HL-60 (cell line): ENCODE measurements at regions not wholly inside any gene's neighbourhood (a gene's known extent, or its start where the extent isn't known, plus 50 kb on each side); places are given as distances from the start of the nearest gene placed in this dataset.

Experiments used
- DNase-seq, 2 experiments: peaks; one replicate each; pipeline ENCODE4 v3.0.0-alpha.2; 2010 to 2020; ENCODE audit warnings: low read depth in 1 of 2, low spot score in 1 of 2
- H3K27ac ChIP-seq: fragments of 250-450 bp; sonication (Bioruptor Pico); replicated peaks from 2 replicates; pipeline ENCODE4 v1.5.1; 2020; ENCODE audit warnings: mild to moderate bottlenecking, moderate library complexity
- H3K27me3 ChIP-seq: fragments of 250-450 bp; sonication (Bioruptor Pico); 2 replicates; pipeline ENCODE4 v1.5.1; 2021; ENCODE audit warnings: mild to moderate bottlenecking, moderate library complexity; ENCODE audit not compliant: insufficient read depth, poor library complexity, severe bottlenecking
- H3K4me3 ChIP-seq: replicated peaks from 2 replicates; pipeline ENCODE4 v1.5.1; 2011; ENCODE audit warnings: mild to moderate bottlenecking, control low read depth, low read length; ENCODE audit not compliant: insufficient read depth
- CTCF ChIP-seq: IDR thresholded peaks from one replicate; pipeline ENCODE4 v1.5.1; 2011; ENCODE audit warnings: low read length, control low read depth, inconsistent platforms; ENCODE audit not compliant: insufficient read depth
- GABPA ChIP-seq: IDR thresholded peaks from 2 replicates; pipeline ENCODE4 v1.6.1; 2012; ENCODE audit warnings: low read depth
- POLR2AphosphoS5 ChIP-seq: IDR thresholded peaks from 2 replicates; pipeline ENCODE4 v1.6.1; 2012; ENCODE audit warnings: low read depth
- REST ChIP-seq: IDR thresholded peaks from 2 replicates; pipeline ENCODE4 v1.6.1; 2012; ENCODE audit warnings: low read depth; ENCODE audit not compliant: insufficient replicate concordance
- SPI1 ChIP-seq: IDR thresholded peaks from 2 replicates; pipeline ENCODE4 v1.6.1; 2012; ENCODE audit warnings: low read depth, mild to moderate bottlenecking, borderline replicate concordance

- TF ChIP-seq CTCF (no peak), POLR2AphosphoS5 (no peak), SPI1 (no peak), REST (no peak), GABPA (no peak)
- H3K4me3 ChIP-seq, result no peak overlapping the region
- H3K27ac ChIP-seq, result no peak overlapping the region
- H3K27me3 ChIP-seq, result peaks cover 14% of the 10 kb centered on the region
- DNase-seq, result no peak
Measured at GRCh38 chr3:127479449-127479848, 111.1 kb downstream of the TPRA1 start.

DNA sequence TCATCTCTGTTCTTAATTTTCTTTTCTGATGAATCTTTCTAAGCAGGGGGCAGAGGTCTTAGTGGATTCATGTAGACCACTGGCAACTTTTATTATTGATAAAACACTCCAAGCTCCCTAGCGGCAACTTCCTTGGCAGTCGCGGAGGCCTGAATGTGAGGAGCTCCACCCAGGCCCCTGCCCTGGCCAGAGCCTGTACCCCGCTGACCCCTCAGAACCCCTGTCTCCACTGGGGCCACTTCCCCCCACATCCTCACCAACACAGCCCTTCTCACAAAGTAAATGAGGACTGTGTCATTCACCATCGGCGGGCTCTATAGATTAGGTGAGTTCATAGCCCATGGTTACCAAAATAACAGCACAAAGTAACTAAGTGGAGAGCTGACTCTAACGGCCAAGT is 111.6 kb downstream of the TPRA1 start:
- Histone ChIP-seq H3K4me3 (no peak overlapping the region), H3K27ac (no peak overlapping the region), H3K27me3 (peaks cover 10% of the 10 kb centered on the region)
- TF ChIP-seq CTCF (no peak), REST (no peak), SPI1 (no peak), POLR2AphosphoS5 (no peak), GABPA (no peak)
- no peak for DNase-seq

GRCh38 chr3:127477396-127477795 is 113.1 kb downstream of the TPRA1 start:
- TF ChIP-seq GABPA, result no peak
- TF ChIP-seq REST, result no peak
- TF ChIP-seq SPI1, result no peak
- no peak for TF ChIP-seq POLR2AphosphoS5
- no peak for TF ChIP-seq CTCF
- no peak for DNase-seq
- no peak overlapping the region for H3K4me3 ChIP-seq
- no peak overlapping the region for H3K27ac ChIP-seq
- H3K27me3 ChIP-seq, result peaks cover 7% of the 10 kb centered on the region
